GM12873 (cell line): ENCODE measurements at regions not wholly inside any gene's neighbourhood (a gene's known extent, or its start where the extent isn't known, plus 50 kb on each side); places are given as distances from the start of the nearest gene placed in this dataset.

Source experiments
- TF ChIP-seq, protein P1 (sequence below): IDR thresholded peaks from 2 replicates; pipeline ENCODE4 v1.5.1; 2012; ENCODE audit warnings: low read depth, mild to moderate bottlenecking, moderate library complexity, low read length, control low read depth; ENCODE audit not compliant: insufficient read depth; ENCODE audit errors: missing control alignments

DNA sequence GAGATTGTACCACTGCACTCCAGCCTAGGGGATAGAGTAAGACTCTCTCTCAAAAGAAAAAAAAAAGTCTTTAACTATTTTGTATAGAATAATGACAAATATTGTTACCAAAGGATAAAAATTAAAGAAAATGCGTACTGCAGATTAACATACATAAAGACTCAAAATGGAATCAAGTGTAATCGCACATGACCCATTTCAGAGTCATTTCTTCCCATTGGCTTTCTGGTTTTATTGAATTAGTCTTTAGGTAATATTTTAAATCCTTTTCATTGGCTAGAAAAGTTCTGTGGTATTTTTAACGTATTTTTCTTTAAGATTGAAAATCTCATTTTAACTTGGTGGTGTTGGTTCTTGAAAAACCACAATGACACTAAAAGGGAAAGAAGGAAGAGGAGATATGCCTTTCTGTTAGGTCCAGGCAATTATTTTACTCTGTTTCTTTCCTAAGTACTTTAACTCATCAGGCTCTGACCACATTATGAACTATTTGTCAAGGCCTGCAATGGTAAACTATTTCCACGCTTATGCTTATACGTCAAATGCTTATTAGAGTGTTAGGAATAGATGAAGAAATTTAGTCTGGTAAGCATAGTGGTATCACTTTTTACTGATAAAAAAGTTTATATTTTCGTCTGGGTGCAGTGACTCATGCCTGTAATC is 52.3 kb downstream of the PLEKHG1 start:
- TF ChIP-seq, protein P1, sequence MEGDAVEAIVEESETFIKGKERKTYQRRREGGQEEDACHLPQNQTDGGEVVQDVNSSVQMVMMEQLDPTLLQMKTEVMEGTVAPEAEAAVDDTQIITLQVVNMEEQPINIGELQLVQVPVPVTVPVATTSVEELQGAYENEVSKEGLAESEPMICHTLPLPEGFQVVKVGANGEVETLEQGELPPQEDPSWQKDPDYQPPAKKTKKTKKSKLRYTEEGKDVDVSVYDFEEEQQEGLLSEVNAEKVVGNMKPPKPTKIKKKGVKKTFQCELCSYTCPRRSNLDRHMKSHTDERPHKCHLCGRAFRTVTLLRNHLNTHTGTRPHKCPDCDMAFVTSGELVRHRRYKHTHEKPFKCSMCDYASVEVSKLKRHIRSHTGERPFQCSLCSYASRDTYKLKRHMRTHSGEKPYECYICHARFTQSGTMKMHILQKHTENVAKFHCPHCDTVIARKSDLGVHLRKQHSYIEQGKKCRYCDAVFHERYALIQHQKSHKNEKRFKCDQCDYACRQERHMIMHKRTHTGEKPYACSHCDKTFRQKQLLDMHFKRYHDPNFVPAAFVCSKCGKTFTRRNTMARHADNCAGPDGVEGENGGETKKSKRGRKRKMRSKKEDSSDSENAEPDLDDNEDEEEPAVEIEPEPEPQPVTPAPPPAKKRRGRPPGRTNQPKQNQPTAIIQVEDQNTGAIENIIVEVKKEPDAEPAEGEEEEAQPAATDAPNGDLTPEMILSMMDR, result no peak

DNA sequence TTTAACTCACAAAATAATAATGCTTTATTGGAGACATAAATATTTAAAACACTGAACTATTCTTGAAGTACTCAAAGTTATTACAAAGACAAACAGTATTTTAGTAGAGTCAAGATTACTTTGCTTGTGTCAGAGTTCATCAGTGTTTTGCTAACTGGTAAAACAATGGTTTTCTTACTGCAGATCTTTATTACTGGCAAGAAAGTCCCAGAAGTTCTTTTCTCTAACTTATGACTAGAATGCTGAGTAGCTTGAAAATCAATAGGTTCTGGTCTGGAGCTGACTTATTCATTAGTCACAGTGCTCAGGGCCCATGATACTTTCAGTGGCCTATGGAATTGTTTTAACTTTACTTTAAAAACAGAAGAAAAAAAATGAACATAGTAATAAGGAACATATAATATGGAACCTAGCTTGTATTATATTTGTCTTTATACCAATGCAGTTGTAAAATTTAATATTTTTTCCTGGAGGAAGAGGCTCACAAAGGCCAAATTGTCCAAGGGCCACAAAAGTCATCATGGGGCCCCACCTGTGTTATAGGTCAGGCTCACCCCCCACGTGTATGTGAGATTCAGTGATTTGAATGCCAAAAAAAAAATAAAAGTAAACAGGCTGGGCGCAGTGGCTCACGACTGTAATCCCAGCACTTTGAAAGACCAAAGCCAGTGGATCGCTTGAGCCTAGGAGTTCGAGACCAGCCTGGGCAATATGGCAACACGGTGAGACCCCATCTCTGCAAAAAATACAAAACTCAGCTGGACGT is 53.3 kb downstream of the PLEKHG1 start:
- TF ChIP-seq, protein P1, result no peak

DNA sequence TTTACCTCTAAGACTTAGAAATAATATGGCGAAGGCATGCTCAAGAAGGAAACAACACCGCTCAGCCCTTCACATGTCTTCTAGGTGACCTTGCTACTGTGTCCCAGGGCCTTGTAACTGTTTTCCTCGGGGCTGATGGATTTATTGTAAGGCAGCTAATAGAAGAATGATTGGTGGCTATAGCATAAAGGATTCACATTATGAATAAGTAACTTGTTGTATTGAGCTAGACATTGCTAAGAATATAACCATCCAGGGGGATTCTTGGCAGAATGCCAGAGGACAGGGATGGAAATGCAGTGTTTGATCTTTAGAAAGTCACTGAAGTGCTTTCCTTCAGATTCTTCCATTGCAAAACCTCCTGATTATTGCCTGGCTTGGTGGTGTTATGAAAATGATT is 54.9 kb downstream of the PLEKHG1 start:
- TF ChIP-seq, protein P1, result no peak

DNA sequence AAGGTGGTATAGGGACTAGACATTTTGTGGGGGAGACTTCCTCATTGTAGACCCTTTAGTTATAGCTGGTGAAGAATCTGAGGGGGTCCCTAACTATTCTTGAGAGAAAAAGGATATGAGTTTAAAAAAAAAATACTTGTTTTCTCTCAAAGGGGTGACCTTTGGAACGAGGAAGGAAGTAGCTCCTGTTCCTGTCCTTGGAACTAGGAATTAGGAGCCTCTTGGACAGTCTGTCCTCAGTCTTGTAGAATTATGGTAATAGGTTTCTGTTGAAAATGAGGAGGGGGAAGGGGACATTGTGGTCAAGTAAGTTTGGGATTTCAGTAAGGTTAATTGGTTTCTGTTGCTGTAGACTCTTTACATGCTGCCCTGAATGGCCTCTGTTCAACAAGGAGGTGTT is 56.5 kb downstream of the PLEKHG1 start:
- TF ChIP-seq, protein P1, result no peak

DNA sequence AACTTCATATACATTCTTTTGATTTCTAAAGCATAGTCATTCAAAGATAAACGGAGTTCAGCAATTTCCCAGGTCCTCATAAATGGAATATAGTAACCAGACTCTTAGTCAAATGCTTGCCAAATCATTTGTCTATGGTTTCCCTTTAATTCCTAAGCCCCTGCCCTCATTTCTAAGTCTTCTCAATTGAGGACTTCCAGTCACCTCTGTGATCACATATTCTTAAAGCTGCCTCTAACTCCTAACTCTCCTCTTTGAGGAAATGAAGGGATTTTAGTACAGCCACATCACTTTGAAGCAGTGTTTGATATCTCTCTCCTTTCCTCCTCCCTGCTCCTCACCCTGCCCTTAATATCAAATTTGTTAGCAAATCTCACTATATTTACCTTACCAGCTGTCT is 58.7 kb downstream of the PLEKHG1 start:
- TF ChIP-seq, protein P1, result no peak

DNA sequence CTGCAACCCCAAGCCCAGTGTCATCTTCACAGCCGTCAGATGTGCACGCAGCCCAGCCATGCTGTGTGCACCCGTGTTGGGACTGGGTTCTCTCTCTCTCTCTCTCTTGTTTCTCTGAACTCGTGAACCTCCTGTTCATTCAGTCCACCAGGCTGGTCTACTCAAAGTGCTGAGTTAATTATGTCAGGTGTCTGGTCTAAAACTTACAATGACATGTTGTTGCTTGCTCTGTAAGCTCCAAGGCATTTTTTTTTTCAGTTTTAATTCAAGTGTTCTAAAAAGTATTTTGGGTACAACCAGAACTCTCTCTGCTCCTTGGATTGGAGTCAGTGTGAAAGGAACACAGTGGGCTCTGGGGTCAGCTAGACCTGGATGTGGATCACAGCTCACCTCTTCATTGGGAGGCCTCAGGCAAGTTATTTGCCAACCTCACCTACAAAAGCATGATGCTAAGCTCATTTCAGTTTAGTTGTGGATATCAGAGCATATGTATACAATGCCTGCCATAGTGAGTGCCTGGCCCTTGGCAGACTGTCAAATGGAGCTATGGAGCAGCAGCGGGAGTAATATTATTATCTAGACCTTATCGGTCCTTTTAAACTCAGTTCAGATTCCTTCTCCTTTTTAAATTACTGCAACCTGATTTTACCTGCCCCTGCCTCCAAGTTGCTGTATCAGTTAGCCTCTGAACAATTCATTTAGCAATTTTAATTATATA is 59.5 kb downstream of the PLEKHG1 start:
- TF ChIP-seq, protein P1, result no peak
